GM06990 (cell line): ENCODE measurements at regions not wholly inside any gene's neighbourhood (a gene's known extent, or its start where the extent isn't known, plus 50 kb on each side); places are given as distances from the start of the nearest gene placed in this dataset.

Experiments used
- DNase-seq: peaks from one replicate; pipeline ENCODE4 v3.0.0-alpha.2; 2011; ENCODE audit not compliant: insufficient read length; ENCODE audit errors: extremely low read depth
- H3K27me3 ChIP-seq: replicated peaks from 2 replicates; pipeline ENCODE4 v1.6.0; 2011; ENCODE audit warnings: low read length; ENCODE audit not compliant: control insufficient read depth, insufficient read depth
- H3K36me3 ChIP-seq: 2 replicates; pipeline ENCODE4 v1.5.1; 2011; ENCODE audit warnings: low read length; ENCODE audit not compliant: control insufficient read depth, insufficient read depth
- H3K4me3 ChIP-seq: replicated peaks from 2 replicates; pipeline ENCODE4 v1.5.1; 2011; ENCODE audit warnings: low read depth, mild to moderate bottlenecking, control low read depth, low read length
- CTCF ChIP-seq: IDR thresholded peaks from 2 replicates; pipeline ENCODE4 v1.5.1; 2011; ENCODE audit warnings: low read length, control low read depth, mild to moderate bottlenecking, inconsistent platforms; ENCODE audit not compliant: insufficient read depth, poor library complexity, severe bottlenecking

- H3K4me3 ChIP-seq: no peak overlapping the region
- TF ChIP-seq CTCF: no peak
- no peaks in the 10 kb centered on the region for H3K36me3 ChIP-seq
- no peaks in the 10 kb centered on the region for H3K27me3 ChIP-seq
- DNase-seq: no peak
Measured at GRCh38 chr14:49363821-49364751, 222.1 kb downstream of the RPS29 start.

DNA sequence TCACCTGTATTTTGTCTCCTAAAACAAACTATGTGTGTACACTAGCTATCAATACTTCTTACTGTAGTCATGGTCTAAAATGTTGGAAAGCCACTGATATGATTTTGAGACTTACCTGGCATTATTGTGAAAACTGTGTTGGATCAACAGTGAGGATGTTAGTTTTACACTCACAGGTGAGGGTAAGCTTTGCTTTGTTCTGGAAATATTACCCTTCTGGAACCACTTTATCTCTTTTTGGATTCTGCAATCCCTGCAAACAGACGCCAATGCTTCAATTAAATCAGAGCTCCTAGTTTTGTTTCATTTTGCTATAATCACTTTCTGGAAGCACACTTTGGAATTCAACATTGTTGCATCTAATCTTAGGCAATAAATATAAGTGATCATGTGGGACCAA lies 223.3 kb downstream of the RPS29 start:
- Histone ChIP-seq H3K27me3 (no peaks in the 10 kb centered on the region), H3K4me3 (no peak overlapping the region), H3K36me3 (no peaks in the 10 kb centered on the region)
- no peak for DNase-seq
- no peak for TF ChIP-seq CTCF

GRCh38 chr14:49339130-49339529 lies 247.1 kb downstream of the RPS29 start:
- DNase-seq: no peak
- Histone ChIP-seq H3K36me3 (no peaks in the 10 kb centered on the region), H3K27me3 (no peaks in the 10 kb centered on the region), H3K4me3 (no peak overlapping the region)
- no peak for TF ChIP-seq CTCF

DNA sequence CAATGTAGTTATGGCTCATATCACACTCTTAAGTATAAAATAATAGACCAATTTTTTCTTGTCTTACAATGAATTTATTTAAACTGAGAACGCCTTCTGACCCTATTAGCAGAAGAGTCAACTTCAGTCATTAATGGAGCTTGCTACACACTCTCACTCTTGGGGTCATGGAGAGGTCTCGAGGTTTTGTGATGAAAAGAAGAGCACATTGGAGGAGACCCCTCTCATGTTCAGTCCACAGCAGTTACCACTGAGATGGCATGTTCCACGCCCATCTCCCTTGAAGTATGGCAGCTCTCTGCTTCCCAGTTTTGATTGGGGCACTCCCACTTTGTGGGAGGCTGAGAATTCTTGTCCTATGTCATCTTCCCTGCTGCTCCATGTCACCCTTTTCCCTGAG lies 266.4 kb downstream of the RPS29 start:
- H3K27me3 ChIP-seq: no peaks in the 10 kb centered on the region
- TF ChIP-seq CTCF: no peak
- no peaks in the 10 kb centered on the region for H3K36me3 ChIP-seq
- H3K4me3 ChIP-seq: no peak overlapping the region
- DNase-seq: no peak

DNA sequence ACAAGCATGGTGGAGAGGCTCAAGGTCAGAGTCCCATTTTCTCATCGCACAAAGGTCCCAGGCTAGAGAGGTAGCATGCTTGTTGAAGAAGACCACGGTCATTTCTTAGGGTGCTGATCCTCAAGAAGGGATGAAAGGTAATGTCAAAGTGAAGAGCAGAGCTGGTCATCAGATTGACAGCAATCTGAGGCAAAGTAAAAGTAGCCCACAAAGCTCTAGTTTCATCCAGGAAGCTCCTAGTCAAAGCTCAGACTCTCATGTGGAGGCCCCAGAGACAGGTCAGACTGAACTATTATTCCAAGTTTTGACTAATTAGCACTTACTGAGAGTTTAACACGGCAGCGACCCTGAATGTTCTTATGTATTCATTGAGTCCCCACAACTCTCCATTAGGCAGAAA lies 270.6 kb downstream of the RPS29 start:
- H3K4me3 ChIP-seq: no peak overlapping the region
- H3K36me3 ChIP-seq: no peaks in the 10 kb centered on the region
- H3K27me3 ChIP-seq: no peaks in the 10 kb centered on the region
- no peak for DNase-seq
- TF ChIP-seq CTCF: no peak
